ENCODE measurements at regions not wholly inside any gene's neighbourhood (a gene's known extent, or its start where the extent isn't known, plus 50 kb on each side); places are given as distances from the start of the nearest gene placed in this dataset.

DNA sequence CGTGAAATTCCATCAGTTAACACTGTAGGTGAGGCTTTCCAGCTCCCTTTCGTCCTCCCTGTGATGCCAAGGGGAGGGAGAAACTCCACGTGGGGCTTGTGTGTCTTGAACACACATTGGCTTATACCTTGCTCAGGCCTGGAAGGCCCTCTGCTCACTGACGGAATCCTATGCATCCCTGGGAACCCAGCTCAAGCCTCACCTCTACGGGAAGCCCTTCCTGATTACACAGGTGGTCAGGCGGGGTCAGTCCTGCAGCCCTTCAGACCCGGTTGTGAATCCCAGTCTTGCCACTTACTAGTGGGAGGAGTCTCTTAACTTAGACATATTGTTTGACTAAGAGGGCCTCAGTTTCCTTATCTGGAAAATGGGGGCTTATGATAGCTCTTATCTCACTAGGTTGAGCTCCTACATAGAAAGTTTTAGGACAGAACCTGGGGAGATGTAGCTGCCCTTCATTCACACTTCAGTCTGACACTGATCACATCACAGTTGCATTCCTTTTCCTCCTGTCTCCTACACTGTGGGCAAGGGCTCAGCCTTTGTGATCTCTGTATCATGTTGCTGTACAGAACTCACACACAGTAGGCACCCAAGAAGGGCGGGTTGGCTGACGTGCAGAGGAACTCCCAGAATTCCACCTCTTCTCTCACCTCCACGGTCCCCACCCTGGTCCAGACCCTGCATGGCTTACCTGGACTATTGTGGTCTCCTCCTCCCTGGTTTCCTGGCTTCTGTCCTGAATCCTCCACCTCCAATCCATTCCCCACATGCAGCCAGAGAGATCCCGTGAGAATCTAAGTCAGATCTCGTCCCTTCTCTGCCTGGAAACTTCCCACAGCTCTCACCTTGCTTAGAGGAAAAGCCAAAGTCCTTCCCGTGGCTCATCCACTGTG lies 129.6 kb downstream of the CEBPB start:
- TF ChIP-seq RBM25 (IDR thresholded peaks at IDR 0.05; ENCODE audit: low read depth, low read length, severe bottlenecking) (peak; percentile 66), CAMTA2 (CRISPR knock-in tag; conservative IDR thresholded peaks at IDR 0.05) (no peak)
- H2AFZ ChIP-seq (ENCODE audit: low read depth, low read length), result 0 out of 2 replicates have a peak overlapping the region, but pooled peaks have one; percentile 64
- DNase-seq (ENCODE audit: extremely low read depth in 1 of 4, low spot score in 3 of 4) (no peak), ATAC-seq (no peak), FAIRE-seq (no peak)
- H3K9ac ChIP-seq (ENCODE audit: insufficient read depth in 1 of 2, low read depth in 2 of 2, low read length in 2 of 2), result peak overlapping the region in 1 of 2 experiments; percentile 75; a peak in 1 of 4 replicates
- peaks cover 0 to 4% of the 10 kb centered on the region in 2 experiments; a peak in 1 of 5 replicates for H3K27me3 ChIP-seq (ENCODE audit: control insufficient read depth in 2 of 2, insufficient read depth in 2 of 2, low read length in 2 of 2)
- no TSS peak for BruUV-seq (replicated peaks)
- intact Hi-C loops (cut with micrococcal nuclease) (no loop called here), in situ Hi-C loops (cut with MboI) (no loop called here)
- H3K4me3 ChIP-seq, result no peak overlapping the region
- no peaks in the 10 kb centered on the region for H3K79me2 ChIP-seq (ENCODE audit: control insufficient read depth, insufficient read depth, low read length)
- H3K4me1 ChIP-seq (replicated peaks in 1 of 2; ENCODE audit: control insufficient read depth in 2 of 2, insufficient read depth in 2 of 2, low read length in 2 of 2), result peaks cover 20 to 27% of the 10 kb centered on the region in 2 experiments
- no peaks in the 10 kb centered on the region for H3K9me1 ChIP-seq (ENCODE audit: control insufficient read depth, insufficient read depth, low read length)
- no peak overlapping the region for H3K27ac ChIP-seq (ENCODE audit: extremely low read depth, low read depth, low read length)
- no peaks in the 10 kb centered on the region for H4K20me1 ChIP-seq (replicated peaks; ENCODE audit: control insufficient read depth, insufficient read depth, low read length)
- ChIA-PET CTCF (ENCODE audit: low intra/inter-chr PET ratio) (no interaction called here), POLR2A (interaction anchor here (0.5 kb wide), 1 partner anchor 34 kb away, joined by 3 read pairs; no protein-coding TSS in a partner anchor)
- H3K36me3 ChIP-seq (ENCODE audit: control insufficient read depth, insufficient read depth, low read length), result no peaks in the 10 kb centered on the region
- no peak overlapping the region for H3K4me2 ChIP-seq (ENCODE audit: insufficient read depth, low read length)
- 0 out of 2 replicates have a peak, but pooled peaks cover 3% of the 10 kb centered on the region for H3K9me3 ChIP-seq (replicated peaks; ENCODE audit: control insufficient read depth, insufficient read depth, low read depth, low read length)
- WGBS (ENCODE audit: insufficient coverage, low coverage, missing lambda C conversion rate), result 48% methylated on average over 13 of the region's 13 CpGs

Data from K562 (cell line).